Neural cell (in vitro differentiated cells): ENCODE measurements at regions not wholly inside any gene's neighbourhood (a gene's known extent, or its start where the extent isn't known, plus 50 kb on each side); places are given as distances from the start of the nearest gene placed in this dataset.

Source experiments
- H2AFZ ChIP-seq: fragments of 200-600, 300-800 bp; sonication (generic), shearing (Covaris generic); 2 replicates; pipeline ENCODE4 v1.6.0; 2014; ENCODE audit warnings: low read depth, mild to moderate bottlenecking, antibody characterized with exemption, low read length, moderate library complexity
- H3F3A ChIP-seq: fragments of 200-600 bp; shearing (Covaris generic); 2 replicates; pipeline ENCODE4 v1.6.1; 2016; ENCODE audit warnings: mild to moderate bottlenecking, moderate library complexity, mixed read lengths, antibody characterized with exemption, low read length; ENCODE audit not compliant: insufficient read depth, poor library complexity, severe bottlenecking
- H3K27ac ChIP-seq: fragments of 200-600, 300-800 bp; sonication (generic), shearing (Covaris generic); 2 replicates; pipeline ENCODE4 v1.5.1; 2014; ENCODE audit warnings: mild to moderate bottlenecking, low read length, moderate library complexity
- H3K27me3 ChIP-seq: fragments of 300-800, 200-600 bp; sonication (generic), shearing (Covaris generic); 2 replicates; pipeline ENCODE4 v1.6.0; 2014; ENCODE audit warnings: mild to moderate bottlenecking, low read depth, low read length, moderate library complexity; ENCODE audit not compliant: insufficient read depth
- H3K36me3 ChIP-seq: fragments of 300-800, 200-600 bp; sonication (generic), shearing (Covaris generic); 2 replicates; pipeline ENCODE4 v1.5.1; 2014; ENCODE audit warnings: mild to moderate bottlenecking, antibody characterized with exemption, low read length, moderate library complexity; ENCODE audit not compliant: insufficient read depth
- H3K4me2 ChIP-seq: fragments of 300-800, 200-600 bp; sonication (generic), shearing (Covaris generic); 2 replicates; pipeline ENCODE4 v1.6.0; 2014; ENCODE audit warnings: mild to moderate bottlenecking, low read length
- H3K4me3 ChIP-seq: fragments of 300-800, 200-600 bp; sonication (generic), shearing (Covaris generic); 2 replicates; pipeline ENCODE4 v1.5.1; 2014; ENCODE audit warnings: mild to moderate bottlenecking, low read length, moderate library complexity
- H3K79me2 ChIP-seq: fragments of 200-600 bp; shearing (Covaris generic); replicated peaks from 2 replicates; pipeline ENCODE4 v1.6.0; 2014; ENCODE audit warnings: mild to moderate bottlenecking, low read length, moderate library complexity; ENCODE audit not compliant: insufficient read depth
- H3K9ac ChIP-seq: fragments of 300-800, 200-600 bp; sonication (generic), shearing (Covaris generic); 2 replicates; pipeline ENCODE4 v1.6.1; 2016; ENCODE audit warnings: mild to moderate bottlenecking, low read length, mixed read lengths
- H3K9me2 ChIP-seq: fragments of 200-600 bp; shearing (Covaris generic); 2 replicates; pipeline ENCODE4 v1.6.1; 2016; ENCODE audit warnings: mild to moderate bottlenecking, low read length, mixed read lengths; ENCODE audit not compliant: insufficient read depth
- H3K9me3 ChIP-seq: fragments of 200-600, 300-800 bp; sonication (generic), shearing (Covaris generic); 2 replicates; pipeline ENCODE4 v1.6.1; 2016; ENCODE audit warnings: mild to moderate bottlenecking, mixed run types, low read length, moderate library complexity, mixed read lengths
- H4K20me1 ChIP-seq: fragments of 200-600 bp; shearing (Covaris generic); 2 replicates; pipeline ENCODE4 v1.6.1; 2016; ENCODE audit warnings: mild to moderate bottlenecking, mixed run types; ENCODE audit not compliant: insufficient read depth
- CTCF ChIP-seq: fragments of 450-650 bp; IDR thresholded peaks from 2 replicates; pipeline ENCODE4 v1.5.1; 2014; ENCODE audit warnings: antibody characterized with exemption, mild to moderate bottlenecking, moderate library complexity; ENCODE audit not compliant: poor library complexity, severe bottlenecking
- EP300 ChIP-seq: fragments of 450-650 bp; conservative IDR thresholded peaks from 2 replicates; pipeline ENCODE4 v1.6.1; 2014; ENCODE audit warnings: antibody characterized with exemption, mild to moderate bottlenecking, moderate library complexity; ENCODE audit not compliant: poor library complexity, severe bottlenecking
- EZH2 ChIP-seq: fragments of 200-600, 300-800 bp; shearing (Covaris generic), sonication (generic); IDR thresholded peaks from 2 replicates; pipeline ENCODE4 v1.6.1; 2014; ENCODE audit warnings: antibody characterized with exemption, low read length, borderline replicate concordance, mild to moderate bottlenecking; ENCODE audit not compliant: insufficient read depth, poor library complexity, severe bottlenecking
- MXI1 ChIP-seq: fragments of 450-650 bp; conservative IDR thresholded peaks from 2 replicates; pipeline ENCODE4 v1.6.1; 2014; ENCODE audit warnings: antibody characterized with exemption, mild to moderate bottlenecking; ENCODE audit not compliant: poor library complexity, severe bottlenecking
- POLR2AphosphoS5 ChIP-seq: IDR thresholded peaks from 2 replicates; pipeline ENCODE4 v1.6.1; 2012
- RAD21 ChIP-seq: fragments of 450-650 bp; conservative IDR thresholded peaks from 2 replicates; pipeline ENCODE4 v1.6.1; 2014; ENCODE audit warnings: antibody characterized with exemption, mild to moderate bottlenecking, moderate library complexity
- SMC3 ChIP-seq: fragments of 450-650 bp; conservative IDR thresholded peaks from 2 replicates; pipeline ENCODE4 v1.6.1; 2014; ENCODE audit warnings: antibody characterized with exemption, mild to moderate bottlenecking, moderate library complexity; ENCODE audit not compliant: poor library complexity
- TAF1 ChIP-seq: IDR thresholded peaks from 2 replicates; pipeline ENCODE4 v1.6.1; 2012; ENCODE audit warnings: low read depth
- TF ChIP-seq, protein P1 (sequence below): IDR thresholded peaks from 2 replicates; pipeline ENCODE4 v1.6.1; 2012; ENCODE audit warnings: borderline replicate concordance

GRCh38 chr3:182609575-182610156 lies 183.6 kb upstream of the ATP11B start:
- Histone ChIP-seq H3K9ac (no peak overlapping the region), H3K27ac (no peak overlapping the region), H3K4me2 (no peak overlapping the region), H3K36me3 (no peaks in the 10 kb centered on the region), H3K27me3 (no peaks in the 10 kb centered on the region), H2AFZ (no peak overlapping the region), H3K4me3 (no peak overlapping the region), H3K9me3 (no peaks in the 10 kb centered on the region), H4K20me1 (no peaks in the 10 kb centered on the region), H3K79me2 (no peaks in the 10 kb centered on the region), H3F3A (no peaks in the 10 kb centered on the region), H3K9me2 (no peaks in the 10 kb centered on the region)
- TF ChIP-seq POLR2AphosphoS5: no peak
- no peak for TF ChIP-seq EP300
- no peak for TF ChIP-seq RAD21
- TF ChIP-seq MXI1: no peak
- TF ChIP-seq SMC3: no peak
- TF ChIP-seq EZH2: no peak
- no peak for TF ChIP-seq TAF1
- TF ChIP-seq, protein P1, sequence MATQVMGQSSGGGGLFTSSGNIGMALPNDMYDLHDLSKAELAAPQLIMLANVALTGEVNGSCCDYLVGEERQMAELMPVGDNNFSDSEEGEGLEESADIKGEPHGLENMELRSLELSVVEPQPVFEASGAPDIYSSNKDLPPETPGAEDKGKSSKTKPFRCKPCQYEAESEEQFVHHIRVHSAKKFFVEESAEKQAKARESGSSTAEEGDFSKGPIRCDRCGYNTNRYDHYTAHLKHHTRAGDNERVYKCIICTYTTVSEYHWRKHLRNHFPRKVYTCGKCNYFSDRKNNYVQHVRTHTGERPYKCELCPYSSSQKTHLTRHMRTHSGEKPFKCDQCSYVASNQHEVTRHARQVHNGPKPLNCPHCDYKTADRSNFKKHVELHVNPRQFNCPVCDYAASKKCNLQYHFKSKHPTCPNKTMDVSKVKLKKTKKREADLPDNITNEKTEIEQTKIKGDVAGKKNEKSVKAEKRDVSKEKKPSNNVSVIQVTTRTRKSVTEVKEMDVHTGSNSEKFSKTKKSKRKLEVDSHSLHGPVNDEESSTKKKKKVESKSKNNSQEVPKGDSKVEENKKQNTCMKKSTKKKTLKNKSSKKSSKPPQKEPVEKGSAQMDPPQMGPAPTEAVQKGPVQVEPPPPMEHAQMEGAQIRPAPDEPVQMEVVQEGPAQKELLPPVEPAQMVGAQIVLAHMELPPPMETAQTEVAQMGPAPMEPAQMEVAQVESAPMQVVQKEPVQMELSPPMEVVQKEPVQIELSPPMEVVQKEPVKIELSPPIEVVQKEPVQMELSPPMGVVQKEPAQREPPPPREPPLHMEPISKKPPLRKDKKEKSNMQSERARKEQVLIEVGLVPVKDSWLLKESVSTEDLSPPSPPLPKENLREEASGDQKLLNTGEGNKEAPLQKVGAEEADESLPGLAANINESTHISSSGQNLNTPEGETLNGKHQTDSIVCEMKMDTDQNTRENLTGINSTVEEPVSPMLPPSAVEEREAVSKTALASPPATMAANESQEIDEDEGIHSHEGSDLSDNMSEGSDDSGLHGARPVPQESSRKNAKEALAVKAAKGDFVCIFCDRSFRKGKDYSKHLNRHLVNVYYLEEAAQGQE: no peak
- no peak for TF ChIP-seq CTCF

DNA sequence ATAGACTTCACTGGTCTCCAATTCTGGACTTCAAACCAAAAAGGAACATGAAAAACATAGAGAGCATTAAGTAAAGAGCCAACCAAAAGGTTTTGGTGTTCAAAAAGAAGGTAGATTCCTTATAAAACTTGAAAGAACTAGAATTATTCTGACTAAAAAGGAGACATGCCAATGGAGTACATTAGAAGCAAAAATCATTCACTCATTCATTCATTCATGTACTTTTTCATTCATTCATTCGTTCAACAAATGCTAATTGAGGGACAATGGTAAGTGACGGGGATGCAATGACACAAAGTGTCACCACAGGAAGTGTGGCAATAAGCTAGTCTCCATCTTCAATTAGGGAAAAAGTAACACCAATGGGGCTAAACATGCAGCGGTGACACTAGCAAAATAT lies 181.0 kb upstream of the ATP11B start:
- no peaks in the 10 kb centered on the region for H4K20me1 ChIP-seq
- no peak overlapping the region for H3K4me2 ChIP-seq
- TF ChIP-seq SMC3 (no peak), MXI1 (no peak), EP300 (no peak)
- no peaks in the 10 kb centered on the region for H3K9me2 ChIP-seq
- H3K9me3 ChIP-seq: no peaks in the 10 kb centered on the region
- no peak overlapping the region for H2AFZ ChIP-seq
- no peak overlapping the region for H3K4me3 ChIP-seq
- no peak overlapping the region for H3K9ac ChIP-seq
- no peaks in the 10 kb centered on the region for H3K36me3 ChIP-seq
- H3K79me2 ChIP-seq: no peaks in the 10 kb centered on the region
- no peaks in the 10 kb centered on the region for H3F3A ChIP-seq
- no peaks in the 10 kb centered on the region for H3K27me3 ChIP-seq
- no peak overlapping the region for H3K27ac ChIP-seq

GRCh38 chr3:182617500-182617899 lies 175.8 kb upstream of the ATP11B start:
- no peak for TF ChIP-seq POLR2AphosphoS5
- TF ChIP-seq EP300: no peak
- TF ChIP-seq SMC3: no peak
- TF ChIP-seq TAF1: no peak
- no peak for TF ChIP-seq EZH2
- no peak for TF ChIP-seq MXI1
- no peak for TF ChIP-seq CTCF
- no peak for TF ChIP-seq RAD21
- TF ChIP-seq, protein P1: no peak
- Histone ChIP-seq H3F3A (no peaks in the 10 kb centered on the region), H2AFZ (no peak overlapping the region), H3K9ac (no peak overlapping the region), H3K9me3 (no peaks in the 10 kb centered on the region), H3K27ac (no peak overlapping the region), H3K27me3 (no peaks in the 10 kb centered on the region), H3K79me2 (no peaks in the 10 kb centered on the region), H3K36me3 (no peaks in the 10 kb centered on the region), H3K9me2 (no peaks in the 10 kb centered on the region), H3K4me2 (no peak overlapping the region), H4K20me1 (no peaks in the 10 kb centered on the region), H3K4me3 (no peak overlapping the region)
